C4-2B (cell line): ENCODE measurements at regions not wholly inside any gene's neighbourhood (a gene's known extent, or its start where the extent isn't known, plus 50 kb on each side); places are given as distances from the start of the nearest gene placed in this dataset.
"Not testable (repeated sequence)": the region's sequence is repeated elsewhere in the genome, so short reads cannot be mapped to it uniquely, and the experiment has no call there.

Source experiments
- H3K27ac ChIP-seq: fragments of 450-650 bp; 2 replicates; pipeline ENCODE4 v1.5.1; 2017
- CTCF ChIP-seq: fragments of 450-650 bp; conservative IDR thresholded peaks from 2 replicates; pipeline ENCODE4 v1.5.1; 2017; ENCODE audit warnings: mild to moderate bottlenecking
- ZFX ChIP-seq: fragments of 450-650 bp; IDR thresholded peaks from 2 replicates; pipeline ENCODE4 v1.6.1; 2017

DNA sequence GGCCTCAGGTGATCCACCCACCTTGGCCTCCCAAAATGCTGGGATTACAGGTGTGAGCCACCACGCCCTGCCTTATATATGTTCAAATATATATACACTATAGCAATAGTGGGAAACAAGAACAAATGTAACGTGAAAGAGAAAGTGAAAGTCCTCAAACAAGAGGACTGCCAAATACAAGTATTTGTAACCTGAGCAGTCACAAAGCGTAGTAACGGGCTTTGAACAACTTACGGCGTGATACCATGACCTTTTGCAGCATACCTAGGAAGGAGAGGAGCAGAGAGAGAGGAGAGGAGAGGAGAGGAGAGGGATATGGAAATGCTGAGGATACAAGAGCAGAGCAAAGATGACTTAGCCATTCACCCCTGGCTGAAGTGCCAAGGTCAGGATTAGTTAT lies 113.8 kb upstream of the RGPD4 start:
- TF ChIP-seq CTCF: no peak
- TF ChIP-seq ZFX: no peak
- no peak overlapping the region for H3K27ac ChIP-seq

DNA sequence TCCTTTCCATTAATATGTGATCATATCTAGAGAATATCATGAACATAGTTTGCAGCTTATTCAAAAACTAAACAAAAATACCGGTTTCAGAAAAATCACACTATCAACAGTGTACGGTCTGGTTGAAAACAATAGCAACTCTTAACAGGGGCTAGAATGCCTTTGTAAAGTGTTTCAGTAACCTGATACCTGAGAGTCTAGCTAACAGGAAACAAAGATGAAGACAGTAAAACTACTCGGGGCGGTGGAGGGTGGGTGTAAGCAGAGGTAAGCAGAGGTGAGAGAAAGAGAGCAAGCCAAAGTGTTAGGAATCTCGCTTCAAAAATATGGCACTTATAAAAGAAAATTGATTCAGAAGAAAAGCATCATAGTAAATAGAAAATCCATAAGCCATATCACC lies 109.0 kb upstream of the RGPD4 start:
- H3K27ac ChIP-seq: no peak overlapping the region
- no peak for TF ChIP-seq CTCF
- TF ChIP-seq ZFX: no peak

DNA sequence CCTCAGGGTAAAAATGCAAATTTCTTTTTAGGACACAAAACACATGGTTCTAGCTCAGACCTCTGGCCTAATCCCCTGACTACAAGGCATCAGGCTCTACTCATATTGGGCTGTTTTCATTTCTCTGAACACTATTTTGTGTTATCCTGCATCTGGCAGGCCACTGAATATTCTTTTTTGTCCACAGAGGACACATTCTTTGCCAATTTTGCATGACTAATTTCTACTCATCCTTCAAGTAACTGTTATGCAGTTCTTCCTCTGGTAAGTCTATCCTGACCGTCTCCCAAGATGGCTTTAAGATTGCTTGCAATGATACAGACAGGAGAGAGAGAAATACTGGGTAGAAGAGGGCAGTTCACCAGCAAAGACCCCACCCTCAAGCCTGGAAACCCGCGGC lies 107.6 kb upstream of the RGPD4 start:
- H3K27ac ChIP-seq: no peak overlapping the region
- TF ChIP-seq CTCF: no peak
- no peak for TF ChIP-seq ZFX

GRCh38 chr2:107719836-107720235 lies 106.9 kb upstream of the RGPD4 start:
- TF ChIP-seq CTCF: no peak
- no peak for TF ChIP-seq ZFX
- no peak overlapping the region for H3K27ac ChIP-seq

DNA sequence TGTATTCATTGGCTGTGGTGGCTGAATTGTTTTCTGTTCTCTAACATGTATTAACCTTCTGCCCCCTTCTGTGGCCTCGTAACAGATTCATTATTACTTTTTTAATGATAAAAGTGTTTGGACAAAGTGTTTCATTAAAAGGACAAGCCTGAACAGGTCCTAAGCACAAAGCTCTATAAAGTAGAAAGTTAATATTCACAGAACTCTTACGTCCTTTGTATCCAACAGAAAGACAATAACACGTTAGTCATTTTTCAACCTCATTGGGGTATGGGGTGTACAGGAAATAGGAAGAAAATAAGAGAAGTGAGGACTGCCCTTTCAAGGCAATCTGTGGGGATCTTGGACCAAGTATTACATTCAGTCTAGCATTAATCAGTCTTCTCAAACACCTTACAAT lies 105.5 kb upstream of the RGPD4 start:
- TF ChIP-seq ZFX (no peak), CTCF (no peak)
- H3K27ac ChIP-seq: no peak overlapping the region

DNA sequence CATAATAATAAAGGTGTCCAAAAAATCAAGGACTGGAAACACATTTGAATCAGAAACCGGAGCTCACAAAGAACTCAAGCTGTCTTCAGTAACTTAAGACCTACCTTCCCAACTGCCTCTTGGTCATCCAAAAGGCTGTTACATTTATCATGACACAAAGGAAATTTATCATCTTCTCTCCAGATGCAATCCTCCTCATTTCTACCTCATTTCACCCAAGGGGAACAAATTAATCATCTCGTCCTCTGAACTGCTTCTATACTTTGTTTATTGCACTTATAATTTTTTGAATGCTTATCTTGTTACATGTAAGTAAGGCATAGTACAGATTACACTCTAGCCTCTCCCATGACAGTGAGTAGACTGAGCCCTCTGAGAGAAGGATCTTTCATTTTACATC lies 105.1 kb upstream of the RGPD4 start:
- no peak overlapping the region for H3K27ac ChIP-seq
- no peak for TF ChIP-seq ZFX
- no peak for TF ChIP-seq CTCF

- not testable (repeated sequence) for H3K27ac ChIP-seq
Measured at GRCh38 chr2:107725824-107726223, 100.9 kb upstream of the RGPD4 start.

- TF ChIP-seq ZFX: no peak
- TF ChIP-seq CTCF: no peak
- no peak overlapping the region for H3K27ac ChIP-seq
Measured at GRCh38 chr2:107727318-107727717, 99.4 kb upstream of the RGPD4 start.
